ENCODE measurements at regions not wholly inside any gene's neighbourhood (a gene's known extent, or its start where the extent isn't known, plus 50 kb on each side); places are given as distances from the start of the nearest gene placed in this dataset.
A peak's percentile ranks its signal among the peaks of the same experiment; 100 is the strongest.

GRCh38 chr15:93324186-93324975 is 235.4 kb upstream of the RGMA start:
- Histone ChIP-seq H3K27ac (no peak overlapping the region), H3K4me3 (no peak overlapping the region)

- Histone ChIP-seq H3K4me3 (no peak overlapping the region), H3K27ac (no peak overlapping the region)
These were observed 232.9 kb upstream of the RGMA start for GRCh38 chr15:93321881-93322282.

- no peak overlapping the region for H3K4me3 ChIP-seq
- H3K27ac ChIP-seq = no peak overlapping the region
These were observed 230.3 kb upstream of the RGMA start for GRCh38 chr15:93319121-93319814.

GRCh38 chr15:93317772-93318171 is 228.8 kb upstream of the RGMA start:
- Histone ChIP-seq H3K27ac (no peak overlapping the region), H3K4me3 (no peak overlapping the region)

GRCh38 chr15:93314245-93314644 is 225.2 kb upstream of the RGMA start:
- Histone ChIP-seq H3K27ac (no peak overlapping the region), H3K4me3 (no peak overlapping the region)

GRCh38 chr15:93312891-93313486 is 224.0 kb upstream of the RGMA start:
- Histone ChIP-seq H3K4me3 (no peak overlapping the region), H3K27ac (no peak overlapping the region)

- Histone ChIP-seq H3K4me3 (no peak overlapping the region), H3K27ac (no peak overlapping the region)
These were observed 222.6 kb upstream of the RGMA start for GRCh38 chr15:93311620-93312019.

- H3K27ac ChIP-seq = no peak overlapping the region
- H3K4me3 ChIP-seq = no peak overlapping the region
These were observed 219.1 kb upstream of the RGMA start for GRCh38 chr15:93308026-93308690.

- Histone ChIP-seq H3K4me3 (no peak overlapping the region), H3K27ac (no peak overlapping the region)
These were observed 218.5 kb upstream of the RGMA start for GRCh38 chr15:93307513-93307912.

- no peak overlapping the region for H3K27ac ChIP-seq
- H3K4me3 ChIP-seq = no peak overlapping the region
These were observed 216.3 kb upstream of the RGMA start for GRCh38 chr15:93305306-93305705.

- H3K4me3 ChIP-seq = no peak overlapping the region
- H3K27ac ChIP-seq = peak overlapping the region in 1 of 21 experiments; percentile 30
These were observed 213.2 kb upstream of the RGMA start for GRCh38 chr15:93302080-93302765.

- Histone ChIP-seq H3K27ac (no peak overlapping the region), H3K4me3 (no peak overlapping the region)
These were observed 211.8 kb upstream of the RGMA start for GRCh38 chr15:93300796-93301195.

GRCh38 chr15:93299675-93300074 is 210.7 kb upstream of the RGMA start:
- Histone ChIP-seq H3K27ac (no peak overlapping the region), H3K4me3 (no peak overlapping the region)

- no peak overlapping the region for H3K4me3 ChIP-seq
- H3K27ac ChIP-seq = peak overlapping the region in 1 of 21 experiments; percentile 58
These were observed 209.9 kb upstream of the RGMA start for GRCh38 chr15:93298901-93299300.

GRCh38 chr15:93296759-93297500 is 207.9 kb upstream of the RGMA start:
- H3K27ac ChIP-seq = no peak overlapping the region

GRCh38 chr15:93294896-93295295 is 205.9 kb upstream of the RGMA start:
- H3K27ac ChIP-seq = no peak overlapping the region
- H3K4me3 ChIP-seq = no peak overlapping the region

More at GRCh38 chr15:93296759-93297500, 207.9 kb upstream of the RGMA start:
- no peak overlapping the region for H3K4me3 ChIP-seq

GRCh38 chr15:93294066-93294465 is 205.1 kb upstream of the RGMA start:
- Histone ChIP-seq H3K4me3 (no peak overlapping the region), H3K27ac (no peak overlapping the region)

GRCh38 chr15:93291380-93291779 is 202.4 kb upstream of the RGMA start:
- H3K27ac ChIP-seq = no peak overlapping the region

GRCh38 chr15:93290618-93290946 is 201.6 kb upstream of the RGMA start:
- H3K4me3 ChIP-seq = no peak overlapping the region
- no peak overlapping the region for H3K27ac ChIP-seq

More at GRCh38 chr15:93291380-93291779, 202.4 kb upstream of the RGMA start:
- H3K4me3 ChIP-seq = no peak overlapping the region
